A549 (cell line): ENCODE measurements at regions not wholly inside any gene's neighbourhood (a gene's known extent, or its start where the extent isn't known, plus 50 kb on each side); places are given as distances from the start of the nearest gene placed in this dataset.

Source experiments
- GATA3 ChIP-seq: IDR thresholded peaks from 2 replicates; pipeline ENCODE4 v1.6.1; 2012; ENCODE audit warnings: borderline replicate concordance
- HOXA7 ChIP-seq: fragments of 250-450 bp; sonication (Bioruptor Pico); IDR thresholded peaks from 2 replicates; pipeline ENCODE4 v1.5.0; 2020; ENCODE audit warnings: mild to moderate bottlenecking, moderate library complexity
- JUNB ChIP-seq: fragments of >200 bp; sonication (Bioruptor Twin); formaldehyde crosslinking; IDR thresholded peaks from 2 replicates; pipeline ENCODE4 v1.6.1; 2016
- MYC ChIP-seq: IDR thresholded peaks from 2 replicates; pipeline ENCODE4 v1.6.1; 2012; ENCODE audit warnings: mild to moderate bottlenecking, inconsistent platforms, low read length, improper control_type of control experiment, borderline replicate concordance
- PHF8 ChIP-seq: fragments of 200-600 bp; sonication (generic); IDR thresholded peaks from 2 replicates; pipeline ENCODE4 v1.6.1; 2016; ENCODE audit warnings: low read depth, mild to moderate bottlenecking, antibody characterized with exemption, moderate library complexity, borderline replicate concordance
- POLR2A ChIP-seq: IDR thresholded peaks from 2 replicates; pipeline ENCODE4 v1.6.1; 2012; ENCODE audit warnings: mild to moderate bottlenecking, low read length
- RAD21 ChIP-seq, 2 experiments: fragments of >200 bp in 1 of 2; sonication (Bioruptor Twin) in 1 of 2; formaldehyde crosslinking in 1 of 2; IDR thresholded peaks in 1 of 2; conservative IDR thresholded peaks in 1 of 2; 2 replicates in 1 of 2; 3 replicates in 1 of 2; pipeline ENCODE4 v1.6.1; 2012 to 2018; ENCODE audit warnings: inconsistent platforms in 1 of 2
- SMC3 ChIP-seq: fragments of >200 bp; sonication (Bioruptor Twin); formaldehyde crosslinking; IDR thresholded peaks from 3 replicates; pipeline ENCODE4 v1.6.1; 2018; ENCODE audit warnings: inconsistent platforms
- SREBF2 ChIP-seq: fragments of 450-650 bp; IDR thresholded peaks from 2 replicates; pipeline ENCODE4 v1.6.1; 2014; ENCODE audit warnings: mild to moderate bottlenecking, moderate library complexity
- TFCP2L1 ChIP-seq: fragments of 250-450 bp; sonication (Bioruptor Pico); IDR thresholded peaks from 2 replicates; pipeline ENCODE4 v1.5.0; 2021; ENCODE audit warnings: mild to moderate bottlenecking
- TF ChIP-seq, protein P1 (sequence below): fragments of >200 bp; sonication (Bioruptor Twin); formaldehyde crosslinking; IDR thresholded peaks from 3 replicates; pipeline ENCODE4 v1.5.1; 2016
- TF ChIP-seq, protein P2 (sequence below): fragments of 200-600 bp; sonication (generic); IDR thresholded peaks from 2 replicates; pipeline ENCODE4 v1.6.1; 2016; ENCODE audit warnings: antibody characterized with exemption, mild to moderate bottlenecking, moderate library complexity
- TF ChIP-seq, protein P3 (sequence below): fragments of 450-650 bp; IDR thresholded peaks from 2 replicates; pipeline ENCODE4 v1.6.1; 2014; ENCODE audit warnings: antibody characterized with exemption
- TF ChIP-seq, protein P4 (sequence below): fragments of 150-350 bp; IDR thresholded peaks from 2 replicates; pipeline ENCODE4 v1.6.1; 2014; ENCODE audit warnings: low read depth, mild to moderate bottlenecking, low read length

DNA sequence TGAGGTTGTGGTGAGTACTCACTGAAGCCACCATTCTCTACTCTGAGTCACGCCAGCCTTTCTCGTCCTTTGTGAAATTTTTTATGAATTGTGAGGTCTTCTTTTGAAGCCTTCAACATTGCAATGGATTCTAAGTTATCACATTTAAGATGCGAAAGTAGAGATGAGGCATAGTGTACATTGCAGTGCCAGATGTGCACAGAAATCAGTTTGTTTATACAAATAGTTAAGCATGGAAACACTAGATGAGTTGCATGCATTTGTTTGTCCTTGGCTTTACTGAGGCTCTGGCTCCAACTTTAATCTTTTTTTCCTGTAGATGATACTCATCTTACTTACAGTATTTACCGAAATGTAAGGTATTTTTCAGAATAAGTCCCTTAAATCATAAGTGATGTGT, 453.7 kb upstream of the RIOK2 start:
- TF ChIP-seq JUNB (no peak), SREBF2 (no peak), POLR2A (no peak), HOXA7 (CRISPR knock-in tag) (no peak), SMC3 (no peak), GATA3 (no peak), TFCP2L1 (CRISPR knock-in tag) (no peak), PHF8 (no peak), MYC (no peak), RAD21 (conservative IDR thresholded peaks at IDR 0.05 in 1 of 2, IDR thresholded peaks at IDR 0.05 in 1 of 2) (no peak)
- TF ChIP-seq, protein P1, sequence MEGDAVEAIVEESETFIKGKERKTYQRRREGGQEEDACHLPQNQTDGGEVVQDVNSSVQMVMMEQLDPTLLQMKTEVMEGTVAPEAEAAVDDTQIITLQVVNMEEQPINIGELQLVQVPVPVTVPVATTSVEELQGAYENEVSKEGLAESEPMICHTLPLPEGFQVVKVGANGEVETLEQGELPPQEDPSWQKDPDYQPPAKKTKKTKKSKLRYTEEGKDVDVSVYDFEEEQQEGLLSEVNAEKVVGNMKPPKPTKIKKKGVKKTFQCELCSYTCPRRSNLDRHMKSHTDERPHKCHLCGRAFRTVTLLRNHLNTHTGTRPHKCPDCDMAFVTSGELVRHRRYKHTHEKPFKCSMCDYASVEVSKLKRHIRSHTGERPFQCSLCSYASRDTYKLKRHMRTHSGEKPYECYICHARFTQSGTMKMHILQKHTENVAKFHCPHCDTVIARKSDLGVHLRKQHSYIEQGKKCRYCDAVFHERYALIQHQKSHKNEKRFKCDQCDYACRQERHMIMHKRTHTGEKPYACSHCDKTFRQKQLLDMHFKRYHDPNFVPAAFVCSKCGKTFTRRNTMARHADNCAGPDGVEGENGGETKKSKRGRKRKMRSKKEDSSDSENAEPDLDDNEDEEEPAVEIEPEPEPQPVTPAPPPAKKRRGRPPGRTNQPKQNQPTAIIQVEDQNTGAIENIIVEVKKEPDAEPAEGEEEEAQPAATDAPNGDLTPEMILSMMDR, result no peak
- TF ChIP-seq, protein P2, sequence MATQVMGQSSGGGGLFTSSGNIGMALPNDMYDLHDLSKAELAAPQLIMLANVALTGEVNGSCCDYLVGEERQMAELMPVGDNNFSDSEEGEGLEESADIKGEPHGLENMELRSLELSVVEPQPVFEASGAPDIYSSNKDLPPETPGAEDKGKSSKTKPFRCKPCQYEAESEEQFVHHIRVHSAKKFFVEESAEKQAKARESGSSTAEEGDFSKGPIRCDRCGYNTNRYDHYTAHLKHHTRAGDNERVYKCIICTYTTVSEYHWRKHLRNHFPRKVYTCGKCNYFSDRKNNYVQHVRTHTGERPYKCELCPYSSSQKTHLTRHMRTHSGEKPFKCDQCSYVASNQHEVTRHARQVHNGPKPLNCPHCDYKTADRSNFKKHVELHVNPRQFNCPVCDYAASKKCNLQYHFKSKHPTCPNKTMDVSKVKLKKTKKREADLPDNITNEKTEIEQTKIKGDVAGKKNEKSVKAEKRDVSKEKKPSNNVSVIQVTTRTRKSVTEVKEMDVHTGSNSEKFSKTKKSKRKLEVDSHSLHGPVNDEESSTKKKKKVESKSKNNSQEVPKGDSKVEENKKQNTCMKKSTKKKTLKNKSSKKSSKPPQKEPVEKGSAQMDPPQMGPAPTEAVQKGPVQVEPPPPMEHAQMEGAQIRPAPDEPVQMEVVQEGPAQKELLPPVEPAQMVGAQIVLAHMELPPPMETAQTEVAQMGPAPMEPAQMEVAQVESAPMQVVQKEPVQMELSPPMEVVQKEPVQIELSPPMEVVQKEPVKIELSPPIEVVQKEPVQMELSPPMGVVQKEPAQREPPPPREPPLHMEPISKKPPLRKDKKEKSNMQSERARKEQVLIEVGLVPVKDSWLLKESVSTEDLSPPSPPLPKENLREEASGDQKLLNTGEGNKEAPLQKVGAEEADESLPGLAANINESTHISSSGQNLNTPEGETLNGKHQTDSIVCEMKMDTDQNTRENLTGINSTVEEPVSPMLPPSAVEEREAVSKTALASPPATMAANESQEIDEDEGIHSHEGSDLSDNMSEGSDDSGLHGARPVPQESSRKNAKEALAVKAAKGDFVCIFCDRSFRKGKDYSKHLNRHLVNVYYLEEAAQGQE, result no peak
- TF ChIP-seq, protein P3, sequence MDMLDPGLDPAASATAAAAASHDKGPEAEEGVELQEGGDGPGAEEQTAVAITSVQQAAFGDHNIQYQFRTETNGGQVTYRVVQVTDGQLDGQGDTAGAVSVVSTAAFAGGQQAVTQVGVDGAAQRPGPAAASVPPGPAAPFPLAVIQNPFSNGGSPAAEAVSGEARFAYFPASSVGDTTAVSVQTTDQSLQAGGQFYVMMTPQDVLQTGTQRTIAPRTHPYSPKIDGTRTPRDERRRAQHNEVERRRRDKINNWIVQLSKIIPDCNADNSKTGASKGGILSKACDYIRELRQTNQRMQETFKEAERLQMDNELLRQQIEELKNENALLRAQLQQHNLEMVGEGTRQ, result no peak
- TF ChIP-seq, protein P4, sequence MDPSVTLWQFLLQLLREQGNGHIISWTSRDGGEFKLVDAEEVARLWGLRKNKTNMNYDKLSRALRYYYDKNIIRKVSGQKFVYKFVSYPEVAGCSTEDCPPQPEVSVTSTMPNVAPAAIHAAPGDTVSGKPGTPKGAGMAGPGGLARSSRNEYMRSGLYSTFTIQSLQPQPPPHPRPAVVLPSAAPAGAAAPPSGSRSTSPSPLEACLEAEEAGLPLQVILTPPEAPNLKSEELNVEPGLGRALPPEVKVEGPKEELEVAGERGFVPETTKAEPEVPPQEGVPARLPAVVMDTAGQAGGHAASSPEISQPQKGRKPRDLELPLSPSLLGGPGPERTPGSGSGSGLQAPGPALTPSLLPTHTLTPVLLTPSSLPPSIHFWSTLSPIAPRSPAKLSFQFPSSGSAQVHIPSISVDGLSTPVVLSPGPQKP, result no peak
